ENCODE measurements at regions not wholly inside any gene's neighbourhood (a gene's known extent, or its start where the extent isn't known, plus 50 kb on each side); places are given as distances from the start of the nearest gene placed in this dataset.

- Histone ChIP-seq H3K27ac (ENCODE audit: control insufficient read depth, insufficient read depth, low read length) (peak overlapping the region; percentile 21), H3K9me3 (ENCODE audit: control insufficient read depth, low read depth, low read length) (no peaks in the 10 kb centered on the region), H3K36me3 (ENCODE audit: control insufficient read depth in 2 of 2, extremely low read depth in 1 of 2, insufficient read depth in 2 of 2, low read length in 2 of 2) (no peaks in the 10 kb centered on the region), H3K27me3 (ENCODE audit: control insufficient read depth, extremely low read depth, insufficient read depth, low read length) (no peaks in the 10 kb centered on the region), H4K20me1 (ENCODE audit: control insufficient read depth, extremely low read depth, insufficient read depth, low read length) (no peaks in the 10 kb centered on the region), H3K4me2 (ENCODE audit: control insufficient read depth, extremely low read depth, insufficient read depth, low read depth, low read length) (peak overlapping the region; percentile 74), H3K79me2 (ENCODE audit: control insufficient read depth, insufficient read depth, low read length) (no peaks in the 10 kb centered on the region), H3K9ac (ENCODE audit: control insufficient read depth, extremely low read depth, insufficient read depth, low read length) (peak overlapping the region; percentile 13), H3K4me3 (ENCODE audit: control insufficient read depth in 2 of 3, extremely low read depth in 1 of 3, insufficient read depth in 2 of 3, low read depth in 1 of 3, low read length in 3 of 3) (peak overlapping the region in 2 of 3 experiments; percentile 8 to 48), H2AFZ (ENCODE audit: control insufficient read depth, low read length) (peak overlapping the region; percentile 75), H3K9me1 (ENCODE audit: control insufficient read depth, extremely low read depth, insufficient read depth, low read length) (no peaks in the 10 kb centered on the region), H3K4me1 (ENCODE audit: control insufficient read depth, extremely low read depth, insufficient read depth, low read length) (peaks cover 27% of the 10 kb centered on the region)
- dilution Hi-C loops (cut with MboI; ENCODE audit: extremely low pct_ligation_motif_present, low sequenced_read_pairs) = no loop called here
- FAIRE-seq = peak; percentile 95
- no peak for TF ChIP-seq EZH2 (IDR thresholded peaks at IDR 0.05; ENCODE audit: low read length)
- TF ChIP-seq CTCF (optimal IDR thresholded peaks at IDR 0.05 in 1 of 3, IDR thresholded peaks at IDR 0.05 in 1 of 3, conservative IDR thresholded peaks at IDR 0.05 in 1 of 3; ENCODE audit: extremely low read depth in 1 of 3, insufficient read depth in 2 of 3, low read length in 3 of 3) = no peak
- DNase-seq (ENCODE audit: low read depth, low spot score) = peak; percentile 38
Observed at GRCh38 chr6:142570221-142570671, 268.4 kb downstream of the ADGRG6 start.

- Histone ChIP-seq H3K9me1 (ENCODE audit: control insufficient read depth, extremely low read depth, insufficient read depth, low read length) (no peaks in the 10 kb centered on the region), H4K20me1 (ENCODE audit: control insufficient read depth, extremely low read depth, insufficient read depth, low read length) (no peaks in the 10 kb centered on the region), H2AFZ (ENCODE audit: control insufficient read depth, low read length) (no peak overlapping the region), H3K4me1 (ENCODE audit: control insufficient read depth, extremely low read depth, insufficient read depth, low read length) (peaks cover 3% of the 10 kb centered on the region), H3K9ac (ENCODE audit: control insufficient read depth, extremely low read depth, insufficient read depth, low read length) (no peak overlapping the region), H3K9me3 (ENCODE audit: control insufficient read depth, low read depth, low read length) (no peaks in the 10 kb centered on the region), H3K4me2 (ENCODE audit: control insufficient read depth, extremely low read depth, insufficient read depth, low read depth, low read length) (no peak overlapping the region), H3K79me2 (ENCODE audit: control insufficient read depth, insufficient read depth, low read length) (no peaks in the 10 kb centered on the region), H3K27ac (ENCODE audit: control insufficient read depth, insufficient read depth, low read length) (no peak overlapping the region), H3K27me3 (ENCODE audit: control insufficient read depth, extremely low read depth, insufficient read depth, low read length) (no peaks in the 10 kb centered on the region), H3K36me3 (ENCODE audit: control insufficient read depth in 2 of 2, extremely low read depth in 1 of 2, insufficient read depth in 2 of 2, low read length in 2 of 2) (no peaks in the 10 kb centered on the region), H3K4me3 (ENCODE audit: control insufficient read depth in 2 of 3, extremely low read depth in 1 of 3, insufficient read depth in 2 of 3, low read depth in 1 of 3, low read length in 3 of 3) (no peak overlapping the region)
- dilution Hi-C loops (cut with MboI; ENCODE audit: extremely low pct_ligation_motif_present, low sequenced_read_pairs) = no loop called here
- FAIRE-seq = no peak
- DNase-seq (ENCODE audit: low read depth, low spot score) = no peak
- no peak for TF ChIP-seq EZH2 (IDR thresholded peaks at IDR 0.05; ENCODE audit: low read length)
- no peak for TF ChIP-seq CTCF (optimal IDR thresholded peaks at IDR 0.05 in 1 of 3, IDR thresholded peaks at IDR 0.05 in 1 of 3, conservative IDR thresholded peaks at IDR 0.05 in 1 of 3; ENCODE audit: extremely low read depth in 1 of 3, insufficient read depth in 2 of 3, low read length in 3 of 3)
Observed at GRCh38 chr6:142592876-142593275, 291.1 kb downstream of the ADGRG6 start.
